Endothelial cell (in vitro differentiated cells): ENCODE measurements at regions not wholly inside any gene's neighbourhood (a gene's known extent, or its start where the extent isn't known, plus 50 kb on each side); places are given as distances from the start of the nearest gene placed in this dataset.

Experiments
- DNase-seq: peaks from one replicate; pipeline ENCODE4 v3.0.0; 2021; ENCODE audit warnings: low spot score
- H3K27ac Mint-ChIP-seq: one replicate; pipeline ENCODE4 v1.8.0; 2021; ENCODE audit warnings: mixed read lengths, inconsistent platforms; ENCODE audit not compliant: unreplicated experiment
- H3K27me3 Mint-ChIP-seq: one replicate; pipeline ENCODE4 v1.8.0; 2021; ENCODE audit warnings: mild to moderate bottlenecking, moderate library complexity, mixed read lengths, inconsistent platforms; ENCODE audit not compliant: unreplicated experiment
- H3K36me3 Mint-ChIP-seq: one replicate; pipeline ENCODE4 v1.8.0; 2021; ENCODE audit warnings: mild to moderate bottlenecking, low read depth, mixed read lengths, inconsistent platforms; ENCODE audit not compliant: unreplicated experiment
- H3K4me1 Mint-ChIP-seq: one replicate; pipeline ENCODE4 v1.8.0; 2021; ENCODE audit warnings: mild to moderate bottlenecking, mixed read lengths, inconsistent platforms; ENCODE audit not compliant: unreplicated experiment
- H3K4me3 Mint-ChIP-seq: one replicate; pipeline ENCODE4 v1.8.0; 2021; ENCODE audit warnings: mild to moderate bottlenecking, mixed read lengths, inconsistent platforms; ENCODE audit not compliant: unreplicated experiment
- H3K9me3 Mint-ChIP-seq: one replicate; pipeline ENCODE4 v1.8.0; 2021; ENCODE audit warnings: mixed read lengths, inconsistent platforms; ENCODE audit not compliant: unreplicated experiment
- TF ChIP-seq, protein P1 (sequence below): fragments of 200-600 bp; sonication (generic); IDR thresholded peaks from one replicate; pipeline ENCODE4 v1.5.0; 2021; ENCODE audit warnings: antibody characterized with exemption; ENCODE audit not compliant: unreplicated experiment

DNA sequence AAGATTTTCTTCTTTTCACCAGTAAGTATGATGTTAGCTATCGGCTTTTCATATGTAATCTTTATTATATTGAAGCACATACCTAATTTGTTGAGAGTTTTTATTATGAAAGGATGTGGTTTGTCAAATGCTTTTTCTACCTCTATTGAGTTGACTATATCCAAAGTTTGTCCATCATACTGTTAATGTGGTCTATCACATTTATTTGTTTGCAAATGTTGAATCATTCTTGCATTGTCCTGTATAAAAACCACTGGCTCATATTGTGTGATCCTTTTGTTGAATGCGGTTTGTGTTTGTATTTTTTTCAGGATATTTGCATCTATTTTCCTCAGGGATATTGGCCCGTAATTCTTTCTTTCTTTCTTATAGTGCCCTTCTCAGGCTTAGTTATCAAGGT, 675.5 kb downstream of the NUP35 start:
- TF ChIP-seq, protein P1, sequence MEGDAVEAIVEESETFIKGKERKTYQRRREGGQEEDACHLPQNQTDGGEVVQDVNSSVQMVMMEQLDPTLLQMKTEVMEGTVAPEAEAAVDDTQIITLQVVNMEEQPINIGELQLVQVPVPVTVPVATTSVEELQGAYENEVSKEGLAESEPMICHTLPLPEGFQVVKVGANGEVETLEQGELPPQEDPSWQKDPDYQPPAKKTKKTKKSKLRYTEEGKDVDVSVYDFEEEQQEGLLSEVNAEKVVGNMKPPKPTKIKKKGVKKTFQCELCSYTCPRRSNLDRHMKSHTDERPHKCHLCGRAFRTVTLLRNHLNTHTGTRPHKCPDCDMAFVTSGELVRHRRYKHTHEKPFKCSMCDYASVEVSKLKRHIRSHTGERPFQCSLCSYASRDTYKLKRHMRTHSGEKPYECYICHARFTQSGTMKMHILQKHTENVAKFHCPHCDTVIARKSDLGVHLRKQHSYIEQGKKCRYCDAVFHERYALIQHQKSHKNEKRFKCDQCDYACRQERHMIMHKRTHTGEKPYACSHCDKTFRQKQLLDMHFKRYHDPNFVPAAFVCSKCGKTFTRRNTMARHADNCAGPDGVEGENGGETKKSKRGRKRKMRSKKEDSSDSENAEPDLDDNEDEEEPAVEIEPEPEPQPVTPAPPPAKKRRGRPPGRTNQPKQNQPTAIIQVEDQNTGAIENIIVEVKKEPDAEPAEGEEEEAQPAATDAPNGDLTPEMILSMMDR: no peak
- peaks cover 3% of the 10 kb centered on the region for H3K27me3 Mint-ChIP-seq
- no peak overlapping the region for H3K27ac Mint-ChIP-seq
- H3K9me3 Mint-ChIP-seq: no peaks in the 10 kb centered on the region
- H3K4me3 Mint-ChIP-seq: no peak overlapping the region
- H3K4me1 Mint-ChIP-seq: no peaks in the 10 kb centered on the region
- DNase-seq: no peak
- no peaks in the 10 kb centered on the region for H3K36me3 Mint-ChIP-seq

DNA sequence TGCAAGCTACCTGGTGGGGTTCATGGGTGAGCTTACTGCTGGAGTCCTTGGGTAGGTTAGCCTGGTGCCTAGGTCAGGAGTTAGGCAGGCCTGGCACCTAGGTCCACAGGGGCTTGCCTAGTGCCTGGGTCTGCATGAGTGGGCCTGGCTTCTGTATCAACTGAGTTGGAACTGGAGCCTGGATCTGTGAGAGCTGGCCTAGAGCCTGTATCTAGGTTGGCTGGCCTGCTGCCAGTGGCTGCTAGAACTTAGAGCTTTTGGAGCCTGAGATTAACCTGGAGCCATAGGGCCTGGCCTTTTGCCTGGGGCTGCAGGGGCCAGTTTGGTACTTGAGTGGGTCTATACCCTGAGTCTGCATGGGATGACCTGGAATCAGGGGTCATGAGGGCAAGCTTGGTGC, 679.4 kb downstream of the NUP35 start:
- Mint-ChIP-seq H3K36me3 (no peaks in the 10 kb centered on the region), H3K27me3 (no peaks in the 10 kb centered on the region), H3K4me3 (no peak overlapping the region), H3K9me3 (no peaks in the 10 kb centered on the region), H3K4me1 (no peaks in the 10 kb centered on the region), H3K27ac (no peak overlapping the region)
- no peak for DNase-seq
- TF ChIP-seq, protein P1: no peak

DNA sequence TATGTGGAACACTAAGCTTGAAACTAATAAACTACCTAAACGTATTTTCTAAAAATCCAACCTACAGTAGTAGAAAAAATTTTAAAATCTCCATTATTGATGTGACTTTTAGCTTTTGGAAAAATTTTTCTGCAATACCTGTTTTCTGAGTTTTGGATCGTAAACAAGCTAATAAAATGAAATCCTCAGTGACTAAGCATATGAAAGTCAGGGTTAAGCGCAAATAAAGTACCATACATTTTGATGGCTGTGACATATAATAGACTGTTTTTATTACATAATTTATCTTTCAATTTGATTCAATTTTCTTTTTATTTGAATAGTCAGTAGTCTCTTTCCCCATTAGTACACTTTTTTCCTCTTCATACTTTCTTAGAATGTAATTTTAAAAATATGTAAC, 683.6 kb downstream of the NUP35 start:
- no peaks in the 10 kb centered on the region for H3K9me3 Mint-ChIP-seq
- H3K27me3 Mint-ChIP-seq: peaks cover 1% of the 10 kb centered on the region
- TF ChIP-seq, protein P1: no peak
- no peak overlapping the region for H3K4me3 Mint-ChIP-seq
- DNase-seq: no peak
- no peaks in the 10 kb centered on the region for H3K4me1 Mint-ChIP-seq
- no peaks in the 10 kb centered on the region for H3K36me3 Mint-ChIP-seq
- H3K27ac Mint-ChIP-seq: no peak overlapping the region

DNA sequence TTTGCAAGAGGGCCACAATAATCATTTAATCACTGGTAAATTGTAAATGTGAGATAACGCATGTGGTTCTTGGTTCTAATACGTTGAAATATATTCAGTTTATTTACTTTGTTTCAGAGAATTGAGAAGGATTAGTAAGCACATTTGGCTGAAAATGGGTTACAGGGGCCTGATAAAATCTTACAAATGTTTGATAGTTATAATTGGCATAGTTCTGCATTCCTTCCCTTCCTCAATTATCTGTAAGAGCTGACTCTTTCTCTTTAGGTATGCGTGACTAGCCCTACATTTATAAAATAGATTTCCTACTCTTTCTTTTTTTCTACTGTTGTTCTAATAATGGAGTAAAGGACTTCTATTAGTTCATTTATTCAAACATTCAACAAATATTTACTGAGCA, 685.2 kb downstream of the NUP35 start:
- no peaks in the 10 kb centered on the region for H3K4me1 Mint-ChIP-seq
- H3K9me3 Mint-ChIP-seq: no peaks in the 10 kb centered on the region
- no peaks in the 10 kb centered on the region for H3K36me3 Mint-ChIP-seq
- H3K27me3 Mint-ChIP-seq: peaks cover 1% of the 10 kb centered on the region
- no peak overlapping the region for H3K4me3 Mint-ChIP-seq
- TF ChIP-seq, protein P1: no peak
- no peak overlapping the region for H3K27ac Mint-ChIP-seq
- no peak for DNase-seq

DNA sequence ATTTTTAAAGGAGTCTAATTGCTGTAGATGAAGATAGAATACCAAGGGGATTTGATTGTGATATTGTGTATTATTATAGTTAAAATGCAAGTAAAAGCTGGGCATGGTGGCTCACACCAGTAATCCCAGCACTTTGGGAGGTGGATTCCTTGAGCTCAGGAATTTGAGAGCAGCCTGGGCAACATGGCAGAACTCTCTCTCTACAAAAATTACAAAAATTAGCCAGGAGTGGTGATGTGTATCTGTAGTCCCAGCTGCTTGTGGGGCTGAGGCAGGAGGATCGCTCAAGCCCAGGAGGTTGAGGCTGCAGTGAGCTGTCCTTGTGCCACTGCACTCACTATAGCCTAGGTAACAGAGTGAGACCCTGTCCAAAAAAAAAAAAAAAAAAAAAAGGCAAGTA, 687.0 kb downstream of the NUP35 start:
- TF ChIP-seq, protein P1: no peak
- H3K9me3 Mint-ChIP-seq: no peaks in the 10 kb centered on the region
- DNase-seq: no peak
- peaks cover 1% of the 10 kb centered on the region for H3K27me3 Mint-ChIP-seq
- no peak overlapping the region for H3K4me3 Mint-ChIP-seq
- H3K36me3 Mint-ChIP-seq: no peaks in the 10 kb centered on the region
- no peaks in the 10 kb centered on the region for H3K4me1 Mint-ChIP-seq
- H3K27ac Mint-ChIP-seq: no peak overlapping the region
